B cell (primary cell): ENCODE measurements at regions not wholly inside any gene's neighbourhood (a gene's known extent, or its start where the extent isn't known, plus 50 kb on each side); places are given as distances from the start of the nearest gene placed in this dataset.

Experiments used
- ATAC-seq: fragments of 200-7000 bp; cut with Tn5 transposase; one replicate; pipeline ENCODE4 v1.10.0; 2021; ENCODE audit warnings: low read depth, mild to moderate bottlenecking, moderate number of reproducible peaks, moderate library complexity
- CTCF ChIA-PET: fragments of 350-600 bp; sonication (Branson Sonifier 250); formaldehyde crosslinking; loops from one replicate; lab custom pipeline; 2021; ENCODE audit warnings: antibody characterized with exemption, inconsistent platforms; lab: Charles Lee
- POLR2A ChIA-PET: fragments of 350-600 bp; sonication (Branson Sonifier 250); formaldehyde crosslinking; loops from one replicate; lab custom pipeline; 2021; ENCODE audit warnings: antibody characterized with exemption; lab: Charles Lee
- DNase-seq: peaks from one replicate; pipeline ENCODE4 v3.0.0; 2013
- H2AFZ ChIP-seq: 2 replicates; pipeline ENCODE4 v1.6.1; 2012; ENCODE audit warnings: mild to moderate bottlenecking, low read depth, low read length; ENCODE audit not compliant: insufficient read depth, poor library complexity, severe bottlenecking
- H3K27ac ChIP-seq, 2 donors: 1 replicate in 1 of 2; 2 replicates in 1 of 2; pipeline ENCODE4 v1.5.1; 2012 to 2013; ENCODE audit warnings: low read length in 2 of 2, mild to moderate bottlenecking in 2 of 2, moderate library complexity in 1 of 2
- H3K27me3 ChIP-seq, 4 experiments: fragments of 200-600 bp in 1 of 4; sonication (generic) in 1 of 4; replicated peaks in 1 of 4; 1 replicate in 2 of 4; 2 replicates in 2 of 4; pipeline versions ENCODE4 v1.6.1 to v1.7.0; 2013 to 2016; ENCODE audit warnings: low read length in 3 of 4, mild to moderate bottlenecking in 2 of 4, mixed read lengths in 1 of 4, moderate library complexity in 1 of 4; ENCODE audit not compliant: insufficient read depth in 4 of 4, control insufficient read depth in 3 of 4; ENCODE audit errors: control extremely low read depth in 1 of 4
- H3K36me3 ChIP-seq, 2 experiments: replicated peaks in 1 of 2; 1 replicate in 1 of 2; 2 replicates in 1 of 2; pipeline versions ENCODE4 v1.6.1 to v1.7.1; 2013; ENCODE audit warnings: low read length in 1 of 2; ENCODE audit not compliant: insufficient read depth in 2 of 2, control insufficient read depth in 1 of 2; ENCODE audit errors: control extremely low read depth in 1 of 2, extremely low read depth in 1 of 2
- H3K4me1 ChIP-seq, 2 donors: fragments of 200-600 bp in 1 of 2; sonication (generic) in 1 of 2; 1 replicate in 1 of 2; 2 replicates in 1 of 2; pipeline versions ENCODE4 v1.5.1 to v1.6.1; 2013 to 2017; ENCODE audit warnings: low read length in 2 of 2; ENCODE audit not compliant: control insufficient read depth in 2 of 2, insufficient read depth in 2 of 2
- H3K4me2 ChIP-seq: replicated peaks from 2 replicates; pipeline ENCODE3; 2012; ENCODE audit warnings: mild to moderate bottlenecking, low read depth, low read length; ENCODE audit not compliant: poor library complexity, severe bottlenecking
- H3K4me3 ChIP-seq, 5 experiments: fragments of 200-600 bp in 1 of 5; sonication (generic) in 1 of 5; 1 replicate in 3 of 5; 2 replicates in 2 of 5; pipeline versions ENCODE4 v1.5.1 to v1.7.0; 2011 to 2016; ENCODE audit warnings: low read length in 4 of 5, mild to moderate bottlenecking in 4 of 5, low read depth in 2 of 5, control low read depth in 1 of 5, moderate library complexity in 1 of 5; ENCODE audit not compliant: insufficient read depth in 1 of 5; ENCODE audit errors: control extremely low read depth in 1 of 5, extremely low read depth in 1 of 5
- H3K79me2 ChIP-seq: fragments of 200-600 bp; sonication (generic); one replicate; pipeline ENCODE4 v1.6.0; 2016; ENCODE audit warnings: low read length; ENCODE audit not compliant: control insufficient read depth, insufficient read depth
- H3K9ac ChIP-seq: fragments of 200-600 bp; sonication (generic); 2 replicates; pipeline ENCODE4 v1.6.1; 2017; ENCODE audit warnings: mild to moderate bottlenecking, low read length, moderate library complexity
- H3K9me3 ChIP-seq, 3 donors: one replicate each; pipeline versions ENCODE4 v1.6.1 to v1.7.1; 2013; ENCODE audit warnings: low read length in 2 of 3; ENCODE audit not compliant: control insufficient read depth in 2 of 3, insufficient read depth in 1 of 3; ENCODE audit errors: control extremely low read depth in 1 of 3
- H4K20me1 ChIP-seq: 2 replicates; pipeline ENCODE4 v1.6.0; 2012; ENCODE audit warnings: mild to moderate bottlenecking, low read length; ENCODE audit not compliant: insufficient read depth, control insufficient read depth, poor library complexity, severe bottlenecking
- H3K27ac Mint-ChIP-seq: one replicate; pipeline ENCODE4 v1.8.0; 2021; ENCODE audit warnings: mixed read lengths
- H3K27me3 Mint-ChIP-seq: one replicate; pipeline ENCODE4 v1.8.0; 2021; ENCODE audit warnings: mixed read lengths
- H3K4me1 Mint-ChIP-seq: one replicate; pipeline ENCODE4 v1.8.0; 2021; ENCODE audit warnings: mixed read lengths
- H3K4me3 Mint-ChIP-seq: one replicate; pipeline ENCODE4 v1.8.0; 2021; ENCODE audit warnings: mixed read lengths
- H3K9me3 Mint-ChIP-seq: one replicate; pipeline ENCODE4 v1.8.0; 2022; ENCODE audit warnings: mixed read lengths; ENCODE audit not compliant: insufficient read depth
- CTCF ChIP-seq: fragments of 200-600 bp; IDR thresholded peaks from one replicate; pipeline ENCODE4 v1.8.0; 2022; ENCODE audit warnings: antibody characterized with exemption, mild to moderate bottlenecking
- EZH2 ChIP-seq: IDR thresholded peaks from 2 replicates; pipeline ENCODE4 v1.6.1; 2012; ENCODE audit warnings: borderline replicate concordance, low read depth, mild to moderate bottlenecking, moderate library complexity, low read length; ENCODE audit not compliant: insufficient read depth, poor library complexity, severe bottlenecking
- WGBS: methylation state at CpG from one replicate; pipeline ENCODE4 v1.1.5; 2013; ENCODE audit warnings: missing lambda C conversion rate; ENCODE audit not compliant: insufficient coverage; 5-methylcytosine and 5-hydroxymethylcytosine counted together
- intact Hi-C: fragments of 100-400 bp; cut with micrococcal nuclease; formaldehyde crosslinking; loops from one replicate; pipeline ENCODE4 v1.10.0; 2022

- WGBS = no CpG with 5 or more reads among the region's 2 CpGs
- H3K4me2 ChIP-seq = no peak overlapping the region
- CTCF ChIA-PET = no interaction called here
- H2AFZ ChIP-seq = no peak overlapping the region
- no peaks in the 10 kb centered on the region for H3K4me1 Mint-ChIP-seq
- POLR2A ChIA-PET = no interaction called here
- H3K27ac Mint-ChIP-seq = no peak overlapping the region
- no peak for DNase-seq
- H3K4me1 ChIP-seq = no peaks in the 10 kb centered on the region
- no peak overlapping the region for H3K9ac ChIP-seq
- no peaks in the 10 kb centered on the region for H3K9me3 ChIP-seq
- no peaks in the 10 kb centered on the region for H3K36me3 ChIP-seq
- intact Hi-C loops = no loop called here
- H3K79me2 ChIP-seq = no peaks in the 10 kb centered on the region
- peaks cover 4% of the 10 kb centered on the region for H3K27me3 Mint-ChIP-seq
- H3K4me3 ChIP-seq = no peak overlapping the region
- H3K27ac ChIP-seq = no peak overlapping the region
- H4K20me1 ChIP-seq = no peaks in the 10 kb centered on the region
- no peak overlapping the region for H3K4me3 Mint-ChIP-seq
- no peak for TF ChIP-seq CTCF
- TF ChIP-seq EZH2 = no peak
- no peak for ATAC-seq
- H3K27me3 ChIP-seq = peaks cover 0 to 2% (median 0%) of the 10 kb centered on the region in 4 experiments
- no peaks in the 10 kb centered on the region for H3K9me3 Mint-ChIP-seq
These were observed 411.5 kb downstream of the SFMBT2 start for GRCh38 chr10:6999232-6999925.

- Mint-ChIP-seq H3K27ac (no peak overlapping the region), H3K27me3 (peaks cover 4% of the 10 kb centered on the region), H3K4me1 (no peaks in the 10 kb centered on the region), H3K9me3 (no peaks in the 10 kb centered on the region), H3K4me3 (no peak overlapping the region)
- no peak overlapping the region for H2AFZ ChIP-seq
- ATAC-seq (no peak), DNase-seq (no peak)
- peaks cover 0 to 2% (median 0%) of the 10 kb centered on the region in 4 experiments for H3K27me3 ChIP-seq
- no CpG with 5 or more reads among the region's 2 CpGs for WGBS
- H3K27ac ChIP-seq = no peak overlapping the region
- H3K9ac ChIP-seq = no peak overlapping the region
- no peak overlapping the region for H3K4me3 ChIP-seq
- intact Hi-C loops = no loop called here
- no peaks in the 10 kb centered on the region for H4K20me1 ChIP-seq
- H3K4me1 ChIP-seq = no peaks in the 10 kb centered on the region
- H3K79me2 ChIP-seq = no peaks in the 10 kb centered on the region
- H3K36me3 ChIP-seq = no peaks in the 10 kb centered on the region
- H3K4me2 ChIP-seq = no peak overlapping the region
- TF ChIP-seq CTCF (no peak), EZH2 (no peak)
- CTCF ChIA-PET = no interaction called here
- no peaks in the 10 kb centered on the region for H3K9me3 ChIP-seq
- POLR2A ChIA-PET = interaction anchor here (0.6 kb wide), 1 partner anchor 9 kb away, joined by 5 read pairs; no protein-coding TSS in a partner anchor
These were observed 413.3 kb downstream of the SFMBT2 start for GRCh38 chr10:6997509-6997908.
